GM12891 (cell line): ENCODE measurements at regions not wholly inside any gene's neighbourhood (a gene's known extent, or its start where the extent isn't known, plus 50 kb on each side); places are given as distances from the start of the nearest gene placed in this dataset.
"Not testable (repeated sequence)": the region's sequence is repeated elsewhere in the genome, so short reads cannot be mapped to it uniquely, and the experiment has no call there.

Experiments used
- DNase-seq: peaks from one replicate; pipeline ENCODE4 v3.0.0; 2011; ENCODE audit warnings: low spot score; ENCODE audit not compliant: insufficient read length
- FAIRE-seq: peaks from 2 replicates; lab custom pipeline; 2011; peaks lifted over from hg19 to GRCh38; lab: Jason Lieb, UNC
- PAX5 ChIP-seq: IDR thresholded peaks from 2 replicates; pipeline ENCODE4 v1.6.1; 2011; ENCODE audit warnings: low read length, moderate library complexity, mild to moderate bottlenecking; ENCODE audit not compliant: insufficient read depth, severe bottlenecking
- POLR2A ChIP-seq: IDR thresholded peaks from 2 replicates; pipeline ENCODE4 v1.6.1; 2011; ENCODE audit warnings: low read depth, low read length, control low read depth
- POLR2AphosphoS5 ChIP-seq: IDR thresholded peaks from 2 replicates; pipeline ENCODE4 v1.6.1; 2011; ENCODE audit warnings: low read depth, low read length, control low read depth
- POU2F2 ChIP-seq: IDR thresholded peaks from 2 replicates; pipeline ENCODE4 v1.6.1; 2011; ENCODE audit warnings: low read depth, mild to moderate bottlenecking, control low read depth, low read length, moderate library complexity
- SPI1 ChIP-seq: IDR thresholded peaks from 2 replicates; pipeline ENCODE4 v1.6.1; 2011; ENCODE audit warnings: low read depth, low read length, control low read depth
- TAF1 ChIP-seq: IDR thresholded peaks from 2 replicates; pipeline ENCODE4 v1.6.1; 2011; ENCODE audit warnings: low read depth, low read length, control low read depth

DNA sequence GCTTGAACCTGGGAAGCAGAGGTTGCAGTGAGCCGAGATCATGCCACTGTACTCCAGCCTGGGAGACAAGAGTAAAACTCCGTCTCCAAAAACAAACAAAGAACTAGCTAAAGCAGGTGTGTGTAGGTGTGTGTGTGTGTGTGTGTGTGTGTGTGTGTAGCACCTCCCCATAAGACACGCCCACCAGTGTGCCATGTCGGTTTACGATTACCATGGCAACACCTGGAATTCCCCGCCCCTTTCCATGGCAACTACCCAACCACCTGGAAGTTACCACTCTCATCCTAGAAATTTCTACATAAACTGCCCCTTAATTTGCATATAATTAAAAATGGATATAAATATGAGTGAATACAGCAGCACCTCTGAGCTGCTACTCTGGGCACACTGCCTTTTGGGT lies 80.9 kb upstream of the ADGRE5 start:
- no peak for FAIRE-seq
- DNase-seq = no peak
- TF ChIP-seq PAX5 (no peak), POU2F2 (no peak), TAF1 (no peak), POLR2AphosphoS5 (no peak), POLR2A (no peak), SPI1 (no peak)

- not testable (repeated sequence) for DNase-seq, FAIRE-seq
Observed at GRCh38 chr19:14299224-14299827, 81.9 kb upstream of the ADGRE5 start.

GRCh38 chr19:14297883-14298576 lies 83.2 kb upstream of the ADGRE5 start:
- DNase-seq, FAIRE-seq: not testable (repeated sequence)

DNA sequence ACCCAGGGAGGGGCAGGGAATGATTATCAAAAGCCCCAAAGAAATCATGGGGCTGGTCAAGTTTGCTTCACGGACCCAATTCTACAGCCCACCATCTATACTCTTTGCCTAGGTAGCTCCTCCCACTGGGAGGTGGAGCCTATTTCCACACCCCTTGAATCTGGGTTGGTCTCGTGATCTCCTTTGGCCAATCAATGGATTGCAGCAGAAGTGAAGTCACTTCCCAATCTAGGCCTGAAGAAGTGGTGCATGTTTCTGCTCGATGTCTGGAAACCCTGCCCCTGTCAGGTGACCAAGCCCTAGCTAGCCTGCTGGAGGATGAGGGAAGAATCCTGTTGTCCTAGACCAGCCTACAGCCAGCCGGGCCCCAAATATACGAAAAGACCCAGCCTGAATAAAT lies 86.3 kb upstream of the ADGRE5 start:
- not testable (repeated sequence) for FAIRE-seq, DNase-seq

DNA sequence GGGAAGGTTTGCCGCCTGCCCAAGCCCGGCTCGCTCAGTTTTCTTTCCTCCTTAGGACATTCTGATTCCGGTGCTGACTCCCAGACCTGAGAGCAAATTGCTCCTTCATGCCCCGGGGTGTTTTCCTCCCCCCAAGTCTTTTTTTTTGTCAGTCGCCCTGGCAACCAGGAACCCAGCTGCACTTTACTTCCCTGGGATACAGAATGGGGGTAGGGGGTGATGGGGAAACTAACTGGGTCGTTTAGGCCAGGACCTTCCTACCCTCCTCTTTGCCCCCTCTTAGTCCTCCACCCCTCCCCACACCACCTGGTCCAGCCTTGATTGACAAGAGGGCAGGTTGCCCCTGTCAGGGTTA lies 87.5 kb upstream of the ADGRE5 start:
- FAIRE-seq, DNase-seq: not testable (repeated sequence)

- not testable (repeated sequence) for FAIRE-seq, DNase-seq
Observed at GRCh38 chr19:14293101-14293815, 87.3 kb upstream of the ADGRL1 start.

GRCh38 chr19:14289810-14290209 lies 83.8 kb upstream of the ADGRL1 start:
- not testable (repeated sequence) for FAIRE-seq, DNase-seq

GRCh38 chr19:14287837-14288236 lies 81.9 kb upstream of the ADGRL1 start:
- FAIRE-seq, DNase-seq: not testable (repeated sequence)

GRCh38 chr19:14286594-14286993 lies 80.6 kb upstream of the ADGRL1 start:
- DNase-seq, FAIRE-seq: not testable (repeated sequence)

DNA sequence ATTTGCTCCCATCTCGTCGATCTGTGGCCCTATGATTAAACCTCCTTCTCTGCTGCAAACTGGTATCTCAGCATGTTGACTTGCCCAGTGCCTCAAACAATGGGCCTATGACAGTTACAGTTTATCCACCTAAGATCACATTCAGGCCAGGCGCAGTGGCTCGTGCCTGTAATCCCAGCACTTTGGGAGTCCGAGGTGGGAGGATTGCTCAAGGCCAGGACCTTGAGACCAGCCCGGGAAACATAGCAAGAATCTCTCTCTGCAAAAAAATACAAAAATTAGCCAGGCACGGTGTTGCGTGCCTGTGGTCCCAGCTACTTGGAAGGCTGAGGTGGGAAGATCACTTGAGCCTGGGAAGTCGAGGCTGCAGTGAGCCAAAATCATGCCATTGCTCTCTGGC lies 79.8 kb upstream of the ADGRL1 start:
- not testable (repeated sequence) for DNase-seq, FAIRE-seq

- FAIRE-seq = not testable (repeated sequence)
- peak; percentile 49 for DNase-seq
- 0 out of 2 replicates have a peak, but pooled peaks have one; percentile 25 for TF ChIP-seq TAF1
Observed at GRCh38 chr19:14283813-14284520, 78.0 kb upstream of the ADGRL1 start.

DNA sequence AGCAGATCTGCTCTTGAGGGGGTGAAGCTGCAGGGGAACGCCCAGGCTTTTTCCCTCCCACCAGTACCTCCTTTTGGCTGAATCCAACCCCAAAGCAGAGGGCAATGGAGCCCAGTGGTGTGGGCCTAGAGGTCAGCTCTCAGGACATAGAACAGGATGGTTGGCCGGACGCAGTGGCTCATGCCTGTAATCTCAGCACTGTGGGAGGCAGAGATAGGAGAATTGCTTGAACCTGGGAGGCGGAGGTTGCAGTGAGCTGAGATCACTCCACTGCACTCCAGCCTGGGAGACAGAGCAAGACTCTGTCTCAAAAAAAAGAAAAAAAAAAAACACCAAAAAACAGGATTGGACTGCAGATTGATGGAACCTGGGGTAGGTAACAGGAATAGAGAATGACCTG lies 73.3 kb upstream of the ADGRL1 start:
- FAIRE-seq, DNase-seq: not testable (repeated sequence)

DNA sequence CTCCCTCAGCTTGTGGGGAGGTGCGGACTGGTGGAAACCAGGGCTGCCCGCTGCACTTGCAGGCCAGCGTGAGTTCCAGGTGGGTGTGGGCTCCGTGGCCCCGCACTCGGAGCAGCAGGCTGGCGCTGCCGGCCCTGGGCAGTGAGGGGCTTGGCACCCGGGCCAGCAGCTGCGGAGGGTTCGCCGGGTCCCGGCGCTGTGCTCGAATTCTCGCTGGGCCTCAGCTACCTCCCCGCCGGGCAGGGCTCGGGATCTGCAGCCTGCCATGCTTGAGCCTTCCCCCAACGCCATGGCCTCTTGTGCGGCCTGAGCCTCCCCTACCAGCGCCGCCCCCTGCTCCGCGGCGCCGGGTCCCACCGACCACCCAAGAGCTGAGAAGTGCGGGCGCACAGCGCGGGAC lies 71.6 kb upstream of the ADGRL1 start:
- FAIRE-seq = no peak
- TF ChIP-seq POLR2A (no peak), SPI1 (no peak), PAX5 (no peak), POLR2AphosphoS5 (no peak), POU2F2 (no peak), TAF1 (no peak)
- no peak for DNase-seq

GRCh38 chr19:14275823-14276222 lies 69.9 kb upstream of the ADGRL1 start:
- not testable (repeated sequence) for FAIRE-seq, DNase-seq
